ENCODE measurements at regions not wholly inside any gene's neighbourhood (a gene's known extent, or its start where the extent isn't known, plus 50 kb on each side); places are given as distances from the start of the nearest gene placed in this dataset.

DNA sequence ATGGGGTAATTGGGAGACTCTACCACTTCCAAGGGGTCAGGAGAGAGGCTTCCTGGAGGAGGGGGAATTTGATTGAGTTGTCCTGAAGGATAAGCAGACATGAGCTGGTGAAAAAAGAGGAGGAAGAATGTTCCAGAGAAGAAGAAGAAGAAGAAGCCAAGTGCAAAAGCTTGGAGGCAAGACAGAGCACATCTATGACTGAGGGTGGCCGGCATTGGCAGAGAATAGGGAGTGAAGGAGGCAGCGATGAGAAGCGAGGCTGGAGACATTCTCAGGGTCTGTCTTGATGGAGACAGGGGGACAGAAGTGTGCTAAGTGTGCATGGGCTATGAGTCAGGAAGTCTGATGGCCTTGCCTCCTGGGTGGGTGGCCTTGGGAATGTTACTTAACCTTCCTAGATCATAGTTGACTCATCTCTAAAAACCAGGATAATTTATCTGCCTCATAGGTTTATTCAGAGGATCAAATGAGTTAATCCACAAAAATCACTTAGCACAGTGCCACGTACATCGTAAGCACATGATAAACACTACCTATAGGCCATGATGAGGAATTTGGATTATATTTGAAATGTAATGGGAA, 171.7 kb downstream of the ABCC12 start:
- FAIRE-seq: no peak
- H2AFZ ChIP-seq (ENCODE audit: low read depth, low read length): no peak overlapping the region
- H3K36me3 ChIP-seq (ENCODE audit: control insufficient read depth, insufficient read depth, low read length): no peaks in the 10 kb centered on the region
- intact Hi-C loops (cut with micrococcal nuclease) (no loop called here), in situ Hi-C loops (cut with MboI) (no loop called here)
- H3K4me2 ChIP-seq (ENCODE audit: insufficient read depth, low read length): no peak overlapping the region
- no TSS peak for BruUV-seq (replicated peaks)
- 2% methylated on average over 5 of the region's 5 CpGs for WGBS (ENCODE audit: insufficient coverage, low coverage, missing lambda C conversion rate)
- no peak for DNase-seq (ENCODE audit: extremely low read depth in 1 of 4, low spot score in 3 of 4)
- H3K27me3 ChIP-seq (ENCODE audit: control insufficient read depth in 2 of 2, insufficient read depth in 2 of 2, low read length in 2 of 2): no peaks in the 10 kb centered on the region
- no peaks in the 10 kb centered on the region for H3K9me3 ChIP-seq (replicated peaks; ENCODE audit: control insufficient read depth, insufficient read depth, low read depth, low read length)
- H3K9ac ChIP-seq (ENCODE audit: insufficient read depth in 1 of 2, low read depth in 2 of 2, low read length in 2 of 2): no peak overlapping the region
- no peaks in the 10 kb centered on the region for H3K9me1 ChIP-seq (ENCODE audit: control insufficient read depth, insufficient read depth, low read length)
- H3K4me3 ChIP-seq: no peak overlapping the region
- no peak for ATAC-seq
- TF ChIP-seq KLF6 (CRISPR knock-in tag; IDR thresholded peaks at IDR 0.05; ENCODE audit: borderline replicate concordance) (no peak), CBX1 (IDR thresholded peaks at IDR 0.05; ENCODE audit: low read depth) (no peak), NR2F6 (CRISPR knock-in tag; IDR thresholded peaks at IDR 0.05) (no peak)
- no peak overlapping the region for H3K27ac ChIP-seq (ENCODE audit: extremely low read depth, low read depth, low read length)
- H4K20me1 ChIP-seq (replicated peaks; ENCODE audit: control insufficient read depth, insufficient read depth, low read length): no peaks in the 10 kb centered on the region
- CTCF ChIA-PET (ENCODE audit: low intra/inter-chr PET ratio): no interaction called here
- POLR2A ChIA-PET: no interaction called here
- no peaks in the 10 kb centered on the region for H3K4me1 ChIP-seq (replicated peaks in 1 of 2; ENCODE audit: control insufficient read depth in 2 of 2, insufficient read depth in 2 of 2, low read length in 2 of 2)
- H3K79me2 ChIP-seq (ENCODE audit: control insufficient read depth, insufficient read depth, low read length): no peaks in the 10 kb centered on the region

DNA sequence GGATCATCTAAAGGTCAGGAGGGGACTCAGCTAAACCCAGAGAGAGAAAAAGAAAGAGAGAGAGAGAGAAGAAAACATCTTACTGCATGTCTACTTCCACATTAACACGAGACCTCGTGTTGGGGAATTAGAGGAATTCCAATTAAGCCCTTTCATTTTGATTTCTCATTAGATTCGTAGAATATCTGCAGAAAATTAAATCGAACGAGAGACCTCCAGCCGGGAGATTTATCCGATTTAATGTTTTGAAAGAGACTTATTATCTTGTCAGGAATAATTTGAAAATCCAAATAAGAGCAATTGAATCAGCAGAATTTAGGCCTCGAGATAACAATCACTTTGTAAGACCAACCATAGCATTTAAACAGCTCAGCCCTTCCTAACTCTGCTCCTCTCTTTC, 175.6 kb downstream of the ABCC12 start:
- no peak for FAIRE-seq
- Histone ChIP-seq H3K9me3 (replicated peaks; ENCODE audit: control insufficient read depth, insufficient read depth, low read depth, low read length) (no peaks in the 10 kb centered on the region), H3K9ac (ENCODE audit: insufficient read depth in 1 of 2, low read depth in 2 of 2, low read length in 2 of 2) (no peak overlapping the region), H2AFZ (ENCODE audit: low read depth, low read length) (no peak overlapping the region), H4K20me1 (replicated peaks; ENCODE audit: control insufficient read depth, insufficient read depth, low read length) (no peaks in the 10 kb centered on the region), H3K27ac (ENCODE audit: extremely low read depth, low read depth, low read length) (no peak overlapping the region), H3K36me3 (ENCODE audit: control insufficient read depth, insufficient read depth, low read length) (no peaks in the 10 kb centered on the region), H3K27me3 (ENCODE audit: control insufficient read depth in 2 of 2, insufficient read depth in 2 of 2, low read length in 2 of 2) (no peaks in the 10 kb centered on the region; a peak in 1 of 5 replicates), H3K4me2 (ENCODE audit: insufficient read depth, low read length) (no peak overlapping the region), H3K79me2 (ENCODE audit: control insufficient read depth, insufficient read depth, low read length) (no peaks in the 10 kb centered on the region), H3K4me1 (replicated peaks in 1 of 2; ENCODE audit: control insufficient read depth in 2 of 2, insufficient read depth in 2 of 2, low read length in 2 of 2) (no peaks in the 10 kb centered on the region), H3K4me3 (no peak overlapping the region), H3K9me1 (ENCODE audit: control insufficient read depth, insufficient read depth, low read length) (no peaks in the 10 kb centered on the region)
- POLR2A ChIA-PET: interaction anchor here (0.5 kb wide), 1 partner anchor 24 kb away, joined by 3 read pairs; no protein-coding TSS in a partner anchor
- CTCF ChIA-PET (ENCODE audit: low intra/inter-chr PET ratio): no interaction called here
- no peak for DNase-seq (ENCODE audit: extremely low read depth in 1 of 4, low spot score in 3 of 4)
- no peak for ATAC-seq
- BruUV-seq (replicated peaks): no TSS peak
- intact Hi-C loops (cut with micrococcal nuclease): no loop called here
- in situ Hi-C loops (cut with MboI): no loop called here
- WGBS (ENCODE audit: insufficient coverage, low coverage, missing lambda C conversion rate): 2% methylated on average over 8 of the region's 8 CpGs
- TF ChIP-seq ETV5 (CRISPR knock-in tag; IDR thresholded peaks at IDR 0.05; ENCODE audit: low read depth) (no peak), PCBP2 (IDR thresholded peaks at IDR 0.05; ENCODE audit: low read depth, low read length, poor library complexity, severe bottlenecking) (no peak), ADNP (tag; IDR thresholded peaks at IDR 0.05) (no peak), RB1 (IDR thresholded peaks at IDR 0.05; ENCODE audit: low read depth) (no peak), CC2D1A (IDR thresholded peaks at IDR 0.05) (no peak), FOXP1 (CRISPR knock-in tag; IDR thresholded peaks at IDR 0.05) (no peak), FIP1L1 (IDR thresholded peaks at IDR 0.05; ENCODE audit: low read depth, low read length, poor library complexity, severe bottlenecking) (no peak), RCOR1 (IDR thresholded peaks at IDR 0.05; ENCODE audit: borderline replicate concordance in 1 of 2, low read depth in 2 of 2, low read length in 2 of 2) (no peak), EWSR1 (IDR thresholded peaks at IDR 0.05; ENCODE audit: borderline replicate concordance, low read depth, partially characterized antibody) (no peak), MYBL2 (IDR thresholded peaks at IDR 0.05; ENCODE audit: low read depth) (no peak), MYBL2 (CRISPR knock-in tag; IDR thresholded peaks at IDR 0.05; ENCODE audit: borderline replicate concordance) (no peak), NUFIP1 (IDR thresholded peaks at IDR 0.05; ENCODE audit: partially characterized antibody) (no peak), TCF7 (IDR thresholded peaks at IDR 0.05; ENCODE audit: borderline replicate concordance) (no peak)
- TF ChIP-seq, protein P1, sequence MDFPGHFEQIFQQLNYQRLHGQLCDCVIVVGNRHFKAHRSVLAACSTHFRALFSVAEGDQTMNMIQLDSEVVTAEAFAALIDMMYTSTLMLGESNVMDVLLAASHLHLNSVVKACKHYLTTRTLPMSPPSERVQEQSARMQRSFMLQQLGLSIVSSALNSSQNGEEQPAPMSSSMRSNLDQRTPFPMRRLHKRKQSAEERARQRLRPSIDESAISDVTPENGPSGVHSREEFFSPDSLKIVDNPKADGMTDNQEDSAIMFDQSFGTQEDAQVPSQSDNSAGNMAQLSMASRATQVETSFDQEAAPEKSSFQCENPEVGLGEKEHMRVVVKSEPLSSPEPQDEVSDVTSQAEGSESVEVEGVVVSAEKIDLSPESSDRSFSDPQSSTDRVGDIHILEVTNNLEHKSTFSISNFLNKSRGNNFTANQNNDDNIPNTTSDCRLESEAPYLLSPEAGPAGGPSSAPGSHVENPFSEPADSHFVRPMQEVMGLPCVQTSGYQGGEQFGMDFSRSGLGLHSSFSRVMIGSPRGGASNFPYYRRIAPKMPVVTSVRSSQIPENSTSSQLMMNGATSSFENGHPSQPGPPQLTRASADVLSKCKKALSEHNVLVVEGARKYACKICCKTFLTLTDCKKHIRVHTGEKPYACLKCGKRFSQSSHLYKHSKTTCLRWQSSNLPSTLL (IDR thresholded peaks at IDR 0.05): no peak
